Astrocyte (in vitro differentiated cells and primary cell): ENCODE measurements at regions not wholly inside any gene's neighbourhood (a gene's known extent, or its start where the extent isn't known, plus 50 kb on each side); places are given as distances from the start of the nearest gene placed in this dataset.

Source experiments
- DNase-seq: peaks from one replicate; pipeline ENCODE4 v3.0.0-alpha.2; 2010; ENCODE audit warnings: low read depth
- FAIRE-seq: peaks from 2 replicates; lab custom pipeline; 2011; peaks lifted over from hg19 to GRCh38; lab: Jason Lieb, UNC
- H2AFZ ChIP-seq: 2 replicates; pipeline ENCODE4 v1.6.0; 2012; ENCODE audit warnings: low read depth, low read length, inconsistent platforms
- H3K27ac ChIP-seq: 2 replicates; pipeline ENCODE4 v1.5.1; 2011; ENCODE audit warnings: low read depth, low read length, inconsistent platforms
- H3K27me3 ChIP-seq: 2 replicates; pipeline ENCODE4 v1.6.0; 2011; ENCODE audit warnings: low read length, inconsistent platforms; ENCODE audit not compliant: insufficient read depth
- H3K36me3 ChIP-seq: 2 replicates; pipeline ENCODE4 v1.5.1; 2011; ENCODE audit warnings: low read length, inconsistent platforms; ENCODE audit not compliant: insufficient read depth
- H3K4me1 ChIP-seq: 2 replicates; pipeline ENCODE4 v1.5.1; 2011; ENCODE audit warnings: low read length, inconsistent platforms; ENCODE audit not compliant: insufficient read depth
- H3K4me2 ChIP-seq: 2 replicates; pipeline ENCODE4 v1.6.0; 2012; ENCODE audit warnings: low read length, inconsistent platforms
- H3K4me3 ChIP-seq: 2 replicates; pipeline ENCODE4 v1.5.1; 2011; ENCODE audit warnings: low read depth, mild to moderate bottlenecking, low read length, inconsistent platforms; ENCODE audit not compliant: insufficient read depth
- H3K79me2 ChIP-seq: 2 replicates; pipeline ENCODE4 v1.6.0; 2012; ENCODE audit warnings: mild to moderate bottlenecking, low read length, inconsistent platforms; ENCODE audit not compliant: insufficient read depth
- H3K9ac ChIP-seq: 2 replicates; pipeline ENCODE4 v1.6.0; 2012; ENCODE audit warnings: mild to moderate bottlenecking, low read length, inconsistent platforms
- H3K9me3 ChIP-seq: 2 replicates; pipeline ENCODE4 v1.5.1; 2012; ENCODE audit warnings: low read depth, mild to moderate bottlenecking, low read length, inconsistent platforms; ENCODE audit not compliant: insufficient read depth
- H4K20me1 ChIP-seq: 2 replicates; pipeline ENCODE4 v1.6.0; 2012; ENCODE audit warnings: low read length, inconsistent platforms; ENCODE audit not compliant: insufficient read depth
- H3K27ac Mint-ChIP-seq: one replicate; pipeline ENCODE4 v1.8.0; 2021; ENCODE audit warnings: mild to moderate bottlenecking, mixed read lengths; ENCODE audit not compliant: unreplicated experiment
- H3K27me3 Mint-ChIP-seq: one replicate; pipeline ENCODE4 v1.8.0; 2021; ENCODE audit warnings: low read depth, mixed read lengths; ENCODE audit not compliant: unreplicated experiment
- H3K36me3 Mint-ChIP-seq: one replicate; pipeline ENCODE4 v1.8.0; 2021; ENCODE audit warnings: low read depth, mixed read lengths; ENCODE audit not compliant: unreplicated experiment
- H3K4me1 Mint-ChIP-seq: one replicate; pipeline ENCODE4 v1.8.0; 2021; ENCODE audit warnings: low read depth, mixed read lengths; ENCODE audit not compliant: unreplicated experiment
- H3K4me3 Mint-ChIP-seq: one replicate; pipeline ENCODE4 v1.8.0; 2021; ENCODE audit warnings: mild to moderate bottlenecking, moderate library complexity, mixed read lengths; ENCODE audit not compliant: unreplicated experiment
- H3K9me3 Mint-ChIP-seq: one replicate; pipeline ENCODE4 v1.8.0; 2021; ENCODE audit warnings: mild to moderate bottlenecking, mixed read lengths; ENCODE audit not compliant: unreplicated experiment
- CTCF ChIP-seq: IDR thresholded peaks from 2 replicates; pipeline ENCODE4 v1.5.1; 2011; ENCODE audit warnings: low read depth, mild to moderate bottlenecking, inconsistent platforms, low read length, moderate library complexity; ENCODE audit not compliant: insufficient read depth
- EZH2 ChIP-seq: IDR thresholded peaks from 2 replicates; pipeline ENCODE4 v1.6.1; 2012; ENCODE audit warnings: mild to moderate bottlenecking, low read length, inconsistent platforms; ENCODE audit not compliant: insufficient read depth

DNA sequence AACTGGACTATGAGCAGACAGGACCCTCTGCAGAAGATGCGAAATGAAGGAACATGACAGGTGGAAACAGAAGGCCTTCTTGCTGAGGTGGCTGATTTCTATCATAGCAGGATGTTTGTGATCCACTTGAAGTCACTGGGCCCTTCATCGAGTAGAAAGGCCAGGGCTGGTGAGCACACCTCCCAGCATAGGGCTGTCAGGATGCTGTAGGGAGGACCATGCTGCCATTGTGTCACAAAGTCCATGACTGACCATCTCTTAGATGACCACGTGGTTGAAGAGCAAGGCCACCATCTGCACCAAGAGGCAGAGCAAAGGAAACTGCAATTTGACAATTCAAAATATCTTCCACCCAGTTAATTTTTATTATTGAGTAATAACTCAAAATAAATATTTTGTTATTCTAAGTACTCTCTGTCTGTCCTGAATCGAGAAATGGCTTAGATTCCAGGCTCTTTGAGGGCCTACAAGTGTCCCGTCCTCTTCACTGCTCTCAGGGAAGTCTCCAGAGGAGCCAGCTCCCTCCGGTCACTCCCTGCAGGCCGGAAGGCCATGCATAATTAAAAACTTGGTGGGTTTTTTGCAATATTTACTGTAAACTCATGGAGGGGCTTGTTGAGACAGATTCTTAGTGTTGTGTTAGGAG lies 249.3 kb upstream of the ZMIZ1 start:
- H3K36me3 ChIP-seq = no peaks in the 10 kb centered on the region
- H3K27ac Mint-ChIP-seq = no peak overlapping the region
- FAIRE-seq = no peak

DNA sequence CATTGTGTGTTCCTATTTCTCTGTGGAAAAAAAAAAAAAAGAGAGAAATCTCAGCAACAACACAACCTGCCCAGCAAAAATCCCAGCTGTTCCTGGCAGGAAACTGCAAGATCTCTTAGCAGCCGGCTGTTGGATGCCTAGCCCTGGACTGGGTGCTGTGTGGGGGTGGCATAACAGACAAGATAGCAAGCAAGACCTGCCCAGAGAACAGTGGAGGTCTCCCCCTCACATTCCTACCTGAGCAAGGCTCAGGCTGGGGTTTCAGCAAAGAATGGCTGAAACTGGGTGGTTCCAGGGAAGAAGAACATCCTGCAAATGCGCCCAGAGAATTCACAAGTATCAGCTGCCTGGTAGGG lies 248.8 kb upstream of the ZMIZ1 start:
- Histone ChIP-seq H3K79me2 (no peaks in the 10 kb centered on the region), H3K36me3 (no peaks in the 10 kb centered on the region), H3K9me3 (peaks cover 4% of the 10 kb centered on the region), H3K27ac (no peak overlapping the region), H3K4me2 (no peak overlapping the region), H3K27me3 (peaks cover 5% of the 10 kb centered on the region), H4K20me1 (no peaks in the 10 kb centered on the region), H3K4me1 (no peaks in the 10 kb centered on the region), H3K4me3 (no peak overlapping the region), H2AFZ (no peak overlapping the region), H3K9ac (no peak overlapping the region)
- FAIRE-seq = no peak
- peaks cover 49% of the 10 kb centered on the region for H3K27me3 Mint-ChIP-seq
- H3K36me3 Mint-ChIP-seq = no peaks in the 10 kb centered on the region
- peaks cover 5% of the 10 kb centered on the region for H3K9me3 Mint-ChIP-seq
- H3K27ac Mint-ChIP-seq = no peak overlapping the region
- no peak for DNase-seq
- no peak overlapping the region for H3K4me3 Mint-ChIP-seq
- no peaks in the 10 kb centered on the region for H3K4me1 Mint-ChIP-seq
- no peak for TF ChIP-seq CTCF
- TF ChIP-seq EZH2 = no peak

More for the DNA sequence above, 249.3 kb upstream of the ZMIZ1 start:
- no peaks in the 10 kb centered on the region for H3K36me3 Mint-ChIP-seq
- Histone ChIP-seq H4K20me1 (no peaks in the 10 kb centered on the region), H3K4me2 (no peak overlapping the region), H3K79me2 (no peaks in the 10 kb centered on the region), H3K4me3 (no peak overlapping the region), H3K9me3 (peaks cover 4% of the 10 kb centered on the region), H3K27ac (no peak overlapping the region), H3K27me3 (peaks cover 7% of the 10 kb centered on the region), H2AFZ (no peak overlapping the region), H3K4me1 (no peaks in the 10 kb centered on the region), H3K9ac (no peak overlapping the region)
- DNase-seq = no peak
- no peak overlapping the region for H3K4me3 Mint-ChIP-seq
- peaks cover 48% of the 10 kb centered on the region for H3K27me3 Mint-ChIP-seq
- H3K4me1 Mint-ChIP-seq = no peaks in the 10 kb centered on the region
- H3K9me3 Mint-ChIP-seq = peaks cover 5% of the 10 kb centered on the region
- TF ChIP-seq CTCF = no peak
- no peak for TF ChIP-seq EZH2

DNA sequence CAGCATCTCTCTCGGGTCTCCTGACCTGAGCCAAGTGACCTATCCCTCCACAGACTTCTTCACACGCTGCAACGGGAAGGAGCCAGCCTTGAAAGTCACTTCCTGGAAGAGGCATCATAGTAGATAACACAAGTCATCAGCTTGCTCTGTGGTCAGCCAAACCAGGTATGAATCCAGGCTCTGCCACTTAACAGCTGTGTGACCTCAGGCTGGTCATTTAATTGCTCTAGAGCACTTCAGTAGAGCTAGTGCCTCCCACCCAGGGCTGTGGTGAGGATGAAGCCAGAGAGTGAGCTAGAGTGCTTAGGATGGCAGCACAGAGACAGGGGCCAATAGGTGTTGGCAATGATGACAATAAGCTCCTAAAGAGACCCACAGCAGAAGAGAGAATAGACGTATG lies 247.7 kb upstream of the ZMIZ1 start:
- no peaks in the 10 kb centered on the region for H3K36me3 Mint-ChIP-seq
- Histone ChIP-seq H2AFZ (no peak overlapping the region), H3K4me1 (no peaks in the 10 kb centered on the region), H3K79me2 (no peaks in the 10 kb centered on the region), H3K4me3 (no peak overlapping the region), H3K36me3 (no peaks in the 10 kb centered on the region), H3K27me3 (peaks cover 4% of the 10 kb centered on the region), H3K4me2 (no peak overlapping the region), H4K20me1 (no peaks in the 10 kb centered on the region), H3K9ac (no peak overlapping the region), H3K9me3 (peaks cover 4% of the 10 kb centered on the region), H3K27ac (no peak overlapping the region)
- DNase-seq (no peak), FAIRE-seq (no peak)
- H3K27me3 Mint-ChIP-seq = peaks cover 52% of the 10 kb centered on the region
- H3K4me3 Mint-ChIP-seq = no peak overlapping the region
- no peak for TF ChIP-seq EZH2
- TF ChIP-seq CTCF = no peak
- H3K9me3 Mint-ChIP-seq = peaks cover 9% of the 10 kb centered on the region
- H3K4me1 Mint-ChIP-seq = no peaks in the 10 kb centered on the region
- H3K27ac Mint-ChIP-seq = no peak overlapping the region
